ENCODE measurements at regions not wholly inside any gene's neighbourhood (a gene's known extent, or its start where the extent isn't known, plus 50 kb on each side); places are given as distances from the start of the nearest gene placed in this dataset.

- intact Hi-C loops (cut with DNase I): no loop called here
- peak; percentile 50 to 77 for DNase-seq
- WGBS, 2 donors: 43 to 47% methylated on average over 14 of the region's 14 CpGs
- Histone ChIP-seq H3K27ac (peak overlapping the region; percentile 29 to 71 (median 35)), H3K4me3 (replicated peaks in 1 of 3) (no peak overlapping the region), H3K27me3 (no peaks in the 10 kb centered on the region), H3K9me3 (no peaks in the 10 kb centered on the region), H3K4me1 (peaks cover under 1 to 17% of the 10 kb centered on the region in 2 donors), H3K36me3 (no peaks in the 10 kb centered on the region)
- TF ChIP-seq CTCF (IDR thresholded peaks at IDR 0.05) (no peak), POLR2A (IDR thresholded peaks at IDR 0.05) (no peak)
Observed at GRCh38 chr1:67618285-67619018, 66.5 kb upstream of the GADD45A start.

- TF ChIP-seq POLR2A (IDR thresholded peaks at IDR 0.05): no peak
- no peak for TF ChIP-seq CTCF (IDR thresholded peaks at IDR 0.05)
- Histone ChIP-seq H3K27me3 (no peaks in the 10 kb centered on the region), H3K36me3 (no peaks in the 10 kb centered on the region), H3K27ac (peak overlapping the region; percentile 29 to 71 (median 35)), H3K4me3 (replicated peaks in 1 of 3) (no peak overlapping the region), H3K4me1 (peaks cover 0 to 15% of the 10 kb centered on the region in 2 donors), H3K9me3 (no peaks in the 10 kb centered on the region)
- intact Hi-C loops (cut with DNase I): no loop called here
- no peak for DNase-seq
- WGBS, 2 donors: 31 to 55% methylated on average over 2 of the region's 2 CpGs
Observed at GRCh38 chr1:67619080-67619479, 65.9 kb upstream of the GADD45A start.

GRCh38 chr1:67623906-67624305 is 61.1 kb upstream of the GADD45A start:
- WGBS, 2 donors: 94 to 100% methylated on average over 3 of the region's 3 CpGs
- Histone ChIP-seq H3K27ac (no peak overlapping the region), H3K4me1 (peaks cover 3 to 20% of the 10 kb centered on the region in 2 donors), H3K9me3 (no peaks in the 10 kb centered on the region), H3K36me3 (no peaks in the 10 kb centered on the region), H3K27me3 (no peaks in the 10 kb centered on the region), H3K4me3 (replicated peaks in 1 of 3) (no peak overlapping the region)
- DNase-seq: no peak
- intact Hi-C loops (cut with DNase I): no loop called here
- TF ChIP-seq CTCF (IDR thresholded peaks at IDR 0.05) (no peak), POLR2A (IDR thresholded peaks at IDR 0.05) (no peak)

GRCh38 chr1:67624680-67625079 is 60.3 kb upstream of the GADD45A start:
- 98 to 99% methylated on average over 2 of the region's 2 CpGs for WGBS, 2 donors
- no peak overlapping the region for H3K4me3 ChIP-seq (replicated peaks in 1 of 3)
- no peaks in the 10 kb centered on the region for H3K27me3 ChIP-seq
- intact Hi-C loops (cut with DNase I): no loop called here
- H3K4me1 ChIP-seq: peaks cover 3 to 12% of the 10 kb centered on the region in 2 donors
- no peak for DNase-seq
- H3K9me3 ChIP-seq: no peaks in the 10 kb centered on the region
- no peak overlapping the region for H3K27ac ChIP-seq
- TF ChIP-seq POLR2A (IDR thresholded peaks at IDR 0.05) (no peak), CTCF (IDR thresholded peaks at IDR 0.05) (no peak)
- H3K36me3 ChIP-seq: no peaks in the 10 kb centered on the region

GRCh38 chr1:67626090-67626860 is 58.7 kb upstream of the GADD45A start:
- Histone ChIP-seq H3K9me3 (no peaks in the 10 kb centered on the region), H3K4me1 (peaks cover 3 to 12% of the 10 kb centered on the region in 2 donors), H3K27ac (no peak overlapping the region), H3K36me3 (no peaks in the 10 kb centered on the region), H3K4me3 (replicated peaks in 1 of 3) (no peak overlapping the region), H3K27me3 (no peaks in the 10 kb centered on the region)
- intact Hi-C loops (cut with DNase I): no loop called here
- 90 to 94% methylated on average over 4 of the region's 4 CpGs for WGBS, 2 donors
- TF ChIP-seq CTCF (IDR thresholded peaks at IDR 0.05) (no peak), POLR2A (IDR thresholded peaks at IDR 0.05) (no peak)
- no peak for DNase-seq

Data from thyroid gland (tissue), 4 donors.